Keratinocyte (primary cell): ENCODE measurements at regions not wholly inside any gene's neighbourhood (a gene's known extent, or its start where the extent isn't known, plus 50 kb on each side); places are given as distances from the start of the nearest gene placed in this dataset.

Experiments
- DNase-seq: peaks from one replicate; pipeline ENCODE4 v3.0.0-alpha.2; 2011; ENCODE audit warnings: low read depth, missing footprints, low spot score
- FAIRE-seq: peaks from 2 replicates; lab custom pipeline; 2011; peaks lifted over from hg19 to GRCh38; lab: Jason Lieb, UNC
- H2AFZ ChIP-seq: 2 replicates; pipeline ENCODE4 v1.6.0; 2012; ENCODE audit warnings: low read length, control low read depth, inconsistent platforms; ENCODE audit not compliant: control insufficient read depth
- H3K27ac ChIP-seq: 2 replicates; pipeline ENCODE4 v1.5.1; 2011; ENCODE audit warnings: low read length; ENCODE audit not compliant: control insufficient read depth, insufficient read depth
- H3K27me3 ChIP-seq: 3 replicates; pipeline ENCODE4 v1.6.0; 2011; ENCODE audit warnings: low read length; ENCODE audit not compliant: control insufficient read depth, insufficient read depth; ENCODE audit errors: extremely low read depth
- H3K36me3 ChIP-seq, 2 experiments: 2 replicates in 1 of 2; 3 replicates in 1 of 2; pipeline ENCODE4 v1.5.1; 2011; ENCODE audit warnings: low read length in 2 of 2, mild to moderate bottlenecking in 1 of 2; ENCODE audit not compliant: control insufficient read depth in 2 of 2, insufficient read depth in 2 of 2; ENCODE audit errors: extremely low read depth in 1 of 2
- H3K4me1 ChIP-seq: 3 replicates; pipeline ENCODE4 v1.5.1; 2011; ENCODE audit warnings: low read length; ENCODE audit not compliant: control insufficient read depth, insufficient read depth; ENCODE audit errors: extremely low read depth
- H3K4me2 ChIP-seq: 3 replicates; pipeline ENCODE4 v1.6.0; 2011; ENCODE audit warnings: low read depth, low read length; ENCODE audit not compliant: control insufficient read depth, insufficient read depth; ENCODE audit errors: extremely low read depth
- H3K4me3 ChIP-seq, 3 experiments: fragments of 200-600 bp in 1 of 3; sonication (generic) in 1 of 3; 2 replicates in 2 of 3; 3 replicates in 1 of 3; pipeline ENCODE4 v1.5.1; 2011 to 2016; ENCODE audit warnings: low read length in 3 of 3, mild to moderate bottlenecking in 3 of 3, control low read depth in 2 of 3, inconsistent platforms in 1 of 3, low read depth in 1 of 3, mixed read lengths in 1 of 3, mixed run types in 1 of 3, moderate library complexity in 1 of 3; ENCODE audit not compliant: control insufficient read depth in 2 of 3, insufficient read depth in 2 of 3; ENCODE audit errors: extremely low read depth in 1 of 3
- H3K79me2 ChIP-seq: 2 replicates; pipeline ENCODE4 v1.6.0; 2012; ENCODE audit warnings: low read length; ENCODE audit not compliant: control insufficient read depth, insufficient read depth
- H3K9ac ChIP-seq: 3 replicates; pipeline ENCODE4 v1.6.0; 2011; ENCODE audit warnings: low read length; ENCODE audit not compliant: control insufficient read depth, insufficient read depth; ENCODE audit errors: extremely low read depth
- H3K9me1 ChIP-seq: 3 replicates; pipeline ENCODE4 v1.6.0; 2011; ENCODE audit warnings: low read length; ENCODE audit not compliant: control insufficient read depth, insufficient read depth; ENCODE audit errors: extremely low read depth
- H3K9me3 ChIP-seq: 2 replicates; pipeline ENCODE4 v1.5.1; 2012; ENCODE audit warnings: low read depth, low read length; ENCODE audit not compliant: control insufficient read depth
- H4K20me1 ChIP-seq: 3 replicates; pipeline ENCODE4 v1.6.0; 2011; ENCODE audit warnings: low read length; ENCODE audit not compliant: control insufficient read depth, insufficient read depth; ENCODE audit errors: extremely low read depth
- CTCF ChIP-seq, 3 experiments: IDR thresholded peaks in 1 of 3; conservative IDR thresholded peaks in 1 of 3; optimal IDR thresholded peaks in 1 of 3; 2 replicates in 2 of 3; 3 replicates in 1 of 3; pipeline versions ENCODE3 to v1.5.1; 2011; ENCODE audit warnings: low read length in 3 of 3, mild to moderate bottlenecking in 3 of 3, moderate library complexity in 2 of 3, control low read depth in 1 of 3, inconsistent platforms in 1 of 3; ENCODE audit not compliant: insufficient read depth in 2 of 3; ENCODE audit errors: extremely low read depth in 1 of 3
- EZH2 ChIP-seq: IDR thresholded peaks from one replicate; pipeline ENCODE4 v1.6.1; 2012; ENCODE audit warnings: inconsistent platforms, mild to moderate bottlenecking, low read length, moderate library complexity
- dilution Hi-C: fragments of 300-500 bp; cut with MboI; formaldehyde crosslinking; loops from one replicate; pipeline ENCODE4 v1.7.0; 2020; ENCODE audit warnings: low sequenced_read_pairs; ENCODE audit not compliant: extremely low pct_ligation_motif_present

GRCh38 chr16:50441486-50442157 is 72.8 kb upstream of the BRD7 start:
- Histone ChIP-seq H2AFZ (no peak overlapping the region), H3K79me2 (no peaks in the 10 kb centered on the region), H3K4me3 (no peak overlapping the region), H3K9ac (no peak overlapping the region), H3K27me3 (peaks cover 8% of the 10 kb centered on the region), H4K20me1 (no peaks in the 10 kb centered on the region), H3K27ac (no peak overlapping the region), H3K9me3 (no peaks in the 10 kb centered on the region), H3K4me1 (no peaks in the 10 kb centered on the region), H3K4me2 (no peak overlapping the region), H3K36me3 (no peaks in the 10 kb centered on the region), H3K9me1 (no peaks in the 10 kb centered on the region)
- dilution Hi-C loops, result no loop called here
- TF ChIP-seq EZH2 (no peak), CTCF (optimal IDR thresholded peaks at IDR 0.05 in 1 of 3, IDR thresholded peaks at IDR 0.05 in 1 of 3, conservative IDR thresholded peaks at IDR 0.05 in 1 of 3; ENCODE audit: extremely low read depth in 1 of 3, insufficient read depth in 2 of 3, low read length in 3 of 3) (no peak)
- FAIRE-seq (no peak), DNase-seq (no peak)

GRCh38 chr16:50440991-50441390 is 72.2 kb upstream of the BRD7 start:
- H3K27ac ChIP-seq, result no peak overlapping the region
- peaks cover 5% of the 10 kb centered on the region for H3K27me3 ChIP-seq
- H3K4me3 ChIP-seq, result no peak overlapping the region
- TF ChIP-seq EZH2 (no peak), CTCF (optimal IDR thresholded peaks at IDR 0.05 in 1 of 3, IDR thresholded peaks at IDR 0.05 in 1 of 3, conservative IDR thresholded peaks at IDR 0.05 in 1 of 3; ENCODE audit: extremely low read depth in 1 of 3, insufficient read depth in 2 of 3, low read length in 3 of 3) (no peak)
- dilution Hi-C loops, result no loop called here
- no peak overlapping the region for H3K9ac ChIP-seq
- FAIRE-seq (no peak), DNase-seq (no peak)
- H3K4me1 ChIP-seq, result no peaks in the 10 kb centered on the region
- no peaks in the 10 kb centered on the region for H3K79me2 ChIP-seq
- H3K9me1 ChIP-seq, result no peaks in the 10 kb centered on the region
- no peaks in the 10 kb centered on the region for H4K20me1 ChIP-seq
- no peak overlapping the region for H3K4me2 ChIP-seq
- no peak overlapping the region for H2AFZ ChIP-seq
- no peaks in the 10 kb centered on the region for H3K36me3 ChIP-seq
- no peaks in the 10 kb centered on the region for H3K9me3 ChIP-seq
